Mesodermal cell (in vitro differentiated cells): ENCODE measurements at regions not wholly inside any gene's neighbourhood (a gene's known extent, or its start where the extent isn't known, plus 50 kb on each side); places are given as distances from the start of the nearest gene placed in this dataset.

ENCODE experiments used
- H3K27ac ChIP-seq: 2 replicates; pipeline ENCODE4 v1.7.0; 2013; ENCODE audit warnings: mild to moderate bottlenecking, low read depth, low read length, moderate library complexity; ENCODE audit not compliant: severe bottlenecking
- H3K36me3 ChIP-seq: 2 replicates; pipeline ENCODE4 v1.7.1; 2013; ENCODE audit warnings: mild to moderate bottlenecking, low read length, moderate library complexity; ENCODE audit not compliant: control insufficient read depth, insufficient read depth
- H3K4me1 ChIP-seq: one replicate; pipeline ENCODE4 v1.7.1; 2013; ENCODE audit warnings: mild to moderate bottlenecking, low read length; ENCODE audit not compliant: insufficient read depth, control insufficient read depth, poor library complexity, severe bottlenecking
- H3K4me3 ChIP-seq: 2 replicates; pipeline ENCODE4 v1.7.0; 2013; ENCODE audit warnings: low read length, control low read depth, mild to moderate bottlenecking; ENCODE audit not compliant: insufficient read depth, poor library complexity, severe bottlenecking; ENCODE audit errors: extremely low read depth
- H3K9me3 ChIP-seq: 2 replicates; pipeline ENCODE4 v1.7.1; 2013; ENCODE audit warnings: mild to moderate bottlenecking, low read length, moderate library complexity; ENCODE audit not compliant: control insufficient read depth
- WGBS, 2 experiments: methylation state at CpG; one replicate each; pipeline ENCODE4 v1.1.5; 2013; ENCODE audit warnings: missing lambda C conversion rate in 2 of 2; ENCODE audit not compliant: insufficient coverage in 2 of 2; 5-methylcytosine and 5-hydroxymethylcytosine counted together

DNA sequence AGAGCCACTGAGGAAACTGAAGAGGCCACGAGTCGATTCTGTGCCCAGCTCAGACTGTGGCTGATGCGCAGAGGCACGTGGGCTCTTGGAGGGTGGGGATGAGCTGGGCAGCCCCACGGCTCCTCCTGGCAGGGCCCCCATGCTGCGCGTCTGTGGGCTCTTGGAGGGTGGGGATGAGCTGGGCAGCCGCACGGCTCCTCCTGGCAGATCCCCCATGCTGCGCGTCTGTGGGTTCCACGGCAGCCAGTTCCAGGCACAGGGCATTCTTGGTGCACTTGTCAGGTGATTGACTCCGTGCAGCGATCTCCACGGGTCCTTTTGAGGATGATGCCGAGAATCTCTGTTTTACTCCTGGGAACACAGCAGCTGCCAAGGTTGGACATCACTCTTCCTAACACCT is 138.1 kb upstream of the ZNF236 start:
- Histone ChIP-seq H3K4me1 (peaks cover 3% of the 10 kb centered on the region), H3K36me3 (no peaks in the 10 kb centered on the region), H3K4me3 (no peak overlapping the region), H3K27ac (no peak overlapping the region), H3K9me3 (no peaks in the 10 kb centered on the region)
- 91 to 97% methylated on average over 11 to 16 of the region's 16 CpGs for whole genome bisulfite sequencing, 2 experiments

DNA sequence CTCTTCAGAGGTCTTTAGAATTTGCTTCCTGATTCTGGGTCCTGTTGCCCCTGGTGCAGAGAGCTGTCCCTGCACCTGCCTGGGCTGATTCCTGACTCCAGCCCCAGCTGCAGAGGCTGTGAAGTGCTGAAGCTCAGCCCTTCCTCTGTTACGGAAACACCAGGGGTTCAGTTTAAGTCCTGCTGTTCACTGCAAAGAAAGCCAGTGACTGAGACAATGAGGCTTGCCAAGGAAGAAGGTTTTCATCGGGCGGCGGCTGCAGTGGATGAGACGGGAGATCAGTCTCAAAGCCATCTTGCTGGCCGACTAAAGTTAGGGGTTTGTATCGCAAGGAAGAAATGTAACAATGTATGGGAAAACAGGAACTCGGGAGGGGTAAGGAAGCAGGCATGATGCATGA is 142.4 kb upstream of the ZNF236 start:
- H3K4me3 ChIP-seq: no peak overlapping the region
- WGBS, 2 experiments: 85 to 86% methylated on average over 8 of the region's 8 CpGs
- H3K4me1 ChIP-seq: peaks cover 3% of the 10 kb centered on the region
- H3K36me3 ChIP-seq: no peaks in the 10 kb centered on the region
- no peaks in the 10 kb centered on the region for H3K9me3 ChIP-seq
- no peak overlapping the region for H3K27ac ChIP-seq

DNA sequence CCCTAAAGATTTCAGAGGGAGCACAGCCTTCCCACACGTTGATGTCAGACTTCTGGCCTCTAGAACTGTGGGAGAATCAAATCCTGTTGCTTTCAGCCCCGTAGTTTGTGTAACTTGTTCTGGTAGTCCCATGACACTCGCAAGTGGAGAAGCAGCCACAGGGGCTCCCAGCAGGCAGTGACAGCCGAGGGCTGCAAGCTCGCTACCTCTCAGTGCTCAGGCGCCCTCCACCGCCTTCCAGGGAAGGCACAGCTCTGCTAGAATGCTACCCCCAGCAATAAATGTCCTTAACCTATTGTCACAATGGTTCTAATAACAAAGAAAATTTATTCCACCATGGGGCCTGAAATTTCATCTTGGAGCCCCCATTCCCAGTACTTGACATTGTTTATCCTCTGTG is 143.1 kb upstream of the ZNF236 start:
- WGBS, 2 experiments: 52 to 68% methylated on average over 7 of the region's 7 CpGs

DNA sequence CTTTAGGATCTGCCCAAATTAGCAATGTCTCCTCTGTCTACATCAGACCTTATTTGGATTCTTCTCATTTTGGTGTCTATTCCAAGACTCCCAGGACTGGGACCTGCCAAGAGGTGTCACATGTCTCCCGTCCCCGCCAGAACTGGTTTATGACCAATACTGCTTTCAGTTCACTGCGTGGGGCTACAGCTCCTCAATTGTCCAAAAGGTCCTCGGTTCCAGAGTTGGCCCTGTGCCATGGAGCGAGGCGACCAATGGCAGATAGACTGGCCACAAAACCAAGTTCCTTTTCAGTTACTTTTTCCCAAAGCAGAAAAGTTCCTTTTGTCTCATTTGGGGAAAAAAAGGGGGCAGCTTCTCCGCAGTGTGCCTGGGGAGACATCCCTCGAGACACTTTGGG is 144.1 kb upstream of the ZNF236 start:
- H3K4me3 ChIP-seq: no peak overlapping the region
- no peaks in the 10 kb centered on the region for H3K9me3 ChIP-seq
- H3K36me3 ChIP-seq: no peaks in the 10 kb centered on the region
- WGBS, 2 experiments: 92 to 94% methylated on average over 7 to 8 of the region's 8 CpGs
- peaks cover 3% of the 10 kb centered on the region for H3K4me1 ChIP-seq
- H3K27ac ChIP-seq: no peak overlapping the region

More for the DNA sequence above, 143.1 kb upstream of the ZNF236 start:
- H3K4me3 ChIP-seq: no peak overlapping the region
- H3K4me1 ChIP-seq: peaks cover 3% of the 10 kb centered on the region
- H3K36me3 ChIP-seq: no peaks in the 10 kb centered on the region
- H3K9me3 ChIP-seq: no peaks in the 10 kb centered on the region
- no peak overlapping the region for H3K27ac ChIP-seq

DNA sequence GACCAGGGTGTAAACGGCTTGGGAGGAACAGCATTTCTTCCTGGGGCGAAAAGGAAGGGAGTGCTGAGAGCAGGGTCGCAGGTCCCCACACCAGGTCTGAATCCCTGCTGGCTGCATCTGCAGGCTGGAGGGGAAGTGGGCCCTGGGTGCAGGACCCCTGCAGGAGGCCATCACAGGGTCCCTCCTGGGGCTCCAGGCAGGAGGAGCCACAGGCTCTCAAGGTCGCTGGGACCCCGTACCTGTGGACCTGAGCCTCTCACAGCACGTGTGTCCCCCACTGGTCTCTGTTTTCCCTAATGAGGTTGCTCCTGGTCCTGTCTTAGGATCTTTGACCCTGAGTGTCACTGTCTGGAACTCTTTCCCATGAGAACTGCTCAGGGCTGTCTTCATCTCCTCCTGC is 147.8 kb upstream of the ZNF236 start:
- no peaks in the 10 kb centered on the region for H3K36me3 ChIP-seq
- H3K27ac ChIP-seq: no peak overlapping the region
- no peaks in the 10 kb centered on the region for H3K9me3 ChIP-seq
- WGBS, 2 experiments: 77 to 90% methylated on average over 4 of the region's 6 CpGs
- no peak overlapping the region for H3K4me3 ChIP-seq
- no peaks in the 10 kb centered on the region for H3K4me1 ChIP-seq

DNA sequence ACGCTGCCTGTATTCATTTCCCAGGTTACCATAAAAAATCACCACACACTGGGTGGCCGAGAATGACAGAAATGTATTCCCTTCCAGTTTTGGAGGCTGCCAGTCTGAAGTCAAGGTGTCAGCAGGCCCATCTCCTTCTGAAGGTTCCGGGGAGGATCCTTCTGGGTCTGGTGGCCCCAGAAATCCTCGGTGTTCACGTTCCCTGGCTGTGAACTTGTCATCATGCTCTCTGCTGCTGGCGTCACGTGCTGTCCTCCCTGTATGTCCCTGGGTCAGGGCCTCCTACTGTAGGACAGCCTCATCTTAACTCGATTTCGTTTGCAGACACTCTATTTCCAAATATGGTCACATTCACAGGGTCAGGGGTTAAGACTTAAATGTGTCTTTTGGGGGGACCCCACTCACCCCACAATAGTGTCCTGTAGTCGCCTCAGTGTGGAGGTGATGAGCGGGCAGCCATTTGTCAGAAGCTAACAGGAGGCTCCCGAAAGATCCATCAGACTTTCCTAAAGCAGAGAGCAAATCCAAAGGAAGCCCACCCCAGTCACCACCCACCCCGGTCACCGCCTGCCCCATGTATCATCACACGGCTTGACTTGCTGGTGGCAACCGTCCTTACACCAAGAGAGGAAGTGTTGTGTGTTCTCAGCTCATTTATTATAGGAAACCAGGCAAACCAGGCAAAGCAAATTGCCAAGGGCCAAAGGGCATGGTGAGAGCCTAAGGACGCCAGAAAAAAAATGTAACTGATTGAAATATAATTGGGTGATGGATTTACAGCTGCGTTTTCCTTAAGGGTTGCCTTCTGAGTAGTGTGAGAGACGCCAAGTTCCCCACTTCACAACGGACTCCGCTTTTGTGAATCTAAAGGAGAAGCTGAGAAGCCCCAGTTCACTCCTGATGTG is 148.8 kb upstream of the ZNF236 start:
- Histone ChIP-seq H3K36me3 (no peaks in the 10 kb centered on the region), H3K9me3 (no peaks in the 10 kb centered on the region), H3K4me1 (no peaks in the 10 kb centered on the region), H3K27ac (no peak overlapping the region), H3K4me3 (no peak overlapping the region)
- WGBS, 2 experiments: 88 to 91% methylated on average over 10 to 15 of the region's 21 CpGs

DNA sequence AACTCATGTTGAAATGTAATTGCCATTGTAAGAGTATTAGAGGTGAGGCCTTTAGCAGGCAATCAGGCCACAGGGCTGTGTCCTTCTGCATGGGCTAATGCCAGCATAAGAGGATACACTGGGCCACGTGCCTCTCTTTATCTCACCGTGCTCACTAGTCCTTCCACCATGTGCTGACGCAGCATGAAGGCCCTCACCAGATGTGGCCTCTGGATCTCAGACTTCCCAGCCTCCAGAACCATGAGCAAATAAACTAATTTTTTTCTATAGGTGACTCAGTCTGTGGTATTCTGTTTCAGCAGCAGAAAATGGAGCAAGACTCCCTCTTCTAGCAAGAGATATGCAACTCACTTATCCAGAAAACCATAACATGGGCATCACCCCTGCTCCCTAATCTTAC is 149.7 kb upstream of the ZNF236 start:
- Histone ChIP-seq H3K36me3 (no peaks in the 10 kb centered on the region), H3K9me3 (no peaks in the 10 kb centered on the region), H3K4me3 (no peak overlapping the region), H3K27ac (no peak overlapping the region), H3K4me1 (no peaks in the 10 kb centered on the region)
- 75 to 97% methylated on average over 2 to 3 of the region's 3 CpGs for WGBS, 2 experiments

DNA sequence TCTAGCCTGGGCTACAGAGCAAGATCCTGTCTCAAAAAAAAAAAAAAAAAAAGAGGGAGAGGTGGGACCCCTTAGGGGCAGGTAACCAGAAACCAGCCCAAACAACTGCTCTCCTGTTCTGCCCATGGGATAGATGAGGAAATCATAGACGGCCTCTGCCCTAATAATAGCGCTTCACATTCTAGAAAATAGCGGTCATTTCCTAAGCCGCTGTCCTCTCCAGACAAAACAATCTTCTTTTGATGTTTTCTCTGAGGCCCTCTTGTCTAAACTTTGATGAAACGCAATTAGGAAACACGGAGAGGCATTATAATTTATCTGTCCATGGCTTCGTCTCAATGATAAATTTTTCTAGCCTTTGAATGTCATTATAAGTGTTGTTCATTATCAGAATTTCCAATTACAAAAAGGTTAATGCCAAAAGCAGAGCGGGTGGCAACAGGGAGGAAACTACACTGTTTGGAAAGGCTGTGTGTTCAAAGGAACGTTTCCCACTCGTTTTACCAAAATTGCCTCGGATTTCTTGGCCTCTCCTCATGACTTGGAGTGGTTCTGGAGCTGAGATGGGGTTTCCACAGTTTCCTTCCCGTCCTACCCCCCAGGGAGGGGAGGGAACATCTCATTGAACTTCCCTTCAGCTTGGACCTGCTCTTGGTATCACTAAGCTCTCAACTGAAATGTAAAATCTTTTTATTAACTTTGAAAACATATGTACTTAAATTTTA is 151.6 kb upstream of the ZNF236 start:
- H3K27ac ChIP-seq: no peak overlapping the region
- H3K4me3 ChIP-seq: no peak overlapping the region
- 96 to 100% methylated on average over 8 of the region's 12 CpGs for WGBS, 2 experiments
- H3K36me3 ChIP-seq: no peaks in the 10 kb centered on the region
- H3K4me1 ChIP-seq: no peaks in the 10 kb centered on the region
- no peaks in the 10 kb centered on the region for H3K9me3 ChIP-seq

DNA sequence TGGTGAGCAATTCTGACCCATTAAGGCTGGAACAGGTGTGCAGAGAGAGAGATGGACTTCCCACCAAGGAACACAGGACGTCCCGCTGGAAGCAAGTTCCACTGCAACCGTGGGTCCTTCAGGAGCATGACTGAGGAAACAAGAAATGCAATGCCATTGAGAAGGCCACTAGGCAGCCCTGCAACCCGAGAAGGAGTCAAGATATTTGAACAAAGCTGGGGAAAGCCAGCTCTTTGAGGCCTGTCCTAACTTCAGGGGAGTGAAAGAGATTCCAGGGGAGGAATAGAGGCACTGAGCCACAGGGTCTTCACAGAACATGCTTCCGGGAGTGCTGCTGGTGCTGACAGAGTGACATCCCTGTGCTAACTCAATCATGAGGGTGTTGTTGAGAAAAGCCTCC is 153.8 kb upstream of the ZNF236 start:
- Histone ChIP-seq H3K4me3 (no peak overlapping the region), H3K4me1 (no peaks in the 10 kb centered on the region), H3K9me3 (no peaks in the 10 kb centered on the region), H3K27ac (no peak overlapping the region), H3K36me3 (no peaks in the 10 kb centered on the region)
- 78 to 85% methylated on average over 5 of the region's 5 CpGs for WGBS, 2 experiments

DNA sequence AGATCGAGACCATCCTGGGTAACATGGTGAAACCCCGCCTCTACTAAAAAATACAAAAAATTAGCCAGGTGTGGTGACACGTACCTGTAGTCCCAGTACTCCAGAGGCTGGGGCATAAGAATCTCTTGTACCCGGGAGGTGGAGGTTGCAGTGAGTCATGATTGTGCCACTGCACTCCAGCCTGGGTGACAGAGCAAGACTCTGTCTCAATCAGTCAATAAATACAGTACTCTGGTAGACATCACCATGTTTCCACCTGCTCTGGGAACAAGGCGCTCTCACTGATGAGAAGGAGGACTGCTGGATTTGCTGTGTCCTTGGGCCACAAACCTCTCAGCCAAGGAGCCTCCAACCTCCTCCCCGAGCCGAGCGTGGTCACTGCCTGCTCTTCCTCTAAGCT is 154.2 kb upstream of the ZNF236 start:
- Histone ChIP-seq H3K36me3 (no peaks in the 10 kb centered on the region), H3K4me3 (no peak overlapping the region), H3K27ac (no peak overlapping the region), H3K9me3 (no peaks in the 10 kb centered on the region), H3K4me1 (no peaks in the 10 kb centered on the region)
- 83 to 91% methylated on average over 5 to 8 of the region's 8 CpGs for WGBS, 2 experiments

DNA sequence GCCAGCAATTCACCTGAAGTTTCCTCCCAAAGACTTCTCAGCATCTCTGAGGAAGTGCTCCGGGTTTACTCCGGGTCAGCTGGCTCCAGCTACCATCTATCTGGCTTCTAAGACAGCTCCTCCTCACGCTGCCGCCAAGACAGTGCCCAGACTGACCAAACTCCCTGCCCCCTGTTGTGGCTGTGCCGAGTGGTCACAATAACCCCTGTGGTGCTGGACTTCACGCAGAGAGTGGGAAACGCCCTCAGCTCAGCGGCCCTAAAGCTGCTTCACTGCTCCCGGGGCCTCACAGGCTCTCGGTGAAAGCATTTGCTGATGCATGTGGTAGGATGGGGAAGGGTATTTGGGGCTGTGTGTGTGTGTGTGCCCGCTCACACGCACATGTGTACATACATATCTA is 154.8 kb upstream of the ZNF236 start:
- no peaks in the 10 kb centered on the region for H3K36me3 ChIP-seq
- 93% methylated on average over 3 to 6 of the region's 12 CpGs for WGBS, 2 experiments
- H3K27ac ChIP-seq: no peak overlapping the region
- no peaks in the 10 kb centered on the region for H3K4me1 ChIP-seq
- no peaks in the 10 kb centered on the region for H3K9me3 ChIP-seq
- no peak overlapping the region for H3K4me3 ChIP-seq
